HG03521 (cell line): ENCODE measurements at regions not wholly inside any gene's neighbourhood (a gene's known extent, or its start where the extent isn't known, plus 50 kb on each side); places are given as distances from the start of the nearest gene placed in this dataset.
A peak's percentile ranks its signal among the peaks of the same experiment; 100 is the strongest.
"Not testable (repeated sequence)": the region's sequence is repeated elsewhere in the genome, so short reads cannot be mapped to it uniquely, and the experiment has no call there.

Source experiments
- ATAC-seq: cut with Tn5 transposase; IDR thresholded peaks from one replicate; pipeline ENCODE4 v1.9.1; 2021; ENCODE audit warnings: mild to moderate bottlenecking, moderate library complexity; ENCODE audit not compliant: unreplicated experiment

DNA sequence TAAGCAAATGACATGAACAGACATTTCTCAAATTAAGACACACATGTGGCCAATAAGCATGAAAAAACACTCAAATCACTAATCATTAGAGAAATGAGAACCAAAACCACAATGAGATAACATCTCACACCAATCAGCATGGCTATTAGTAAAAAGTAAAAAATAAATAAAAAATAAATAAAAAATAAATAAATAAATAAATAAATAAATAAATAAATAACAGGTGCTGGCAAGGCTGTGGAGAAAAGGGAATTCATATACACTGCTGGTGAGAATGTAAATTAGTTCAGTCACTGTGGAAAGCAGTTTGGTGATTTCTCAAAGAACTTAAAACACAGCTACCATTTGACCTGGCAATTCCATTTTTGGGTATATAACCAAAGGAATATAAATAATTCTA lies 167.1 kb upstream of the CNKSR2 start:
- ATAC-seq, result no peak

- ATAC-seq, result not testable (repeated sequence)
Observed at GRCh38 chrX:21219208-21219607, 155.0 kb upstream of the CNKSR2 start.

GRCh38 chrX:21225643-21226042 lies 148.6 kb upstream of the CNKSR2 start:
- no peak for ATAC-seq

DNA sequence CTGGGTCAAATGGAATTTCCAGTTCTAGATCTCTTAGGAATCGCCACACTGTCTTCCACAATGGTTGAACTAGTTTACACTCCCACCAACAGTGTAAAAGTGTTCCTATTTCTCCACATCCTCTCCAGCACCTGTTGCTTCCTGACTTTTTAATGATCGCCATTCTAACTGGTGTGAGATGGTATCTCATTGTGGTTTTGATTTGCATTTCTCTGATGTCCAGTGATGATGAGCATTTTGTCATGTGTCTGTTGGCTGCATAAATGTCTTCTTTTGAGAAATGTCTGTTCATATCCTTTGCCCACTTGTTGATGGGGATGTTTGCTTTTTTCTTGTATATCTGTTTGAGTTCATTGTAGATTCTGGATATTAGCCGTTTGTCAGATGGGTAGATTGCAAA lies 145.2 kb upstream of the CNKSR2 start:
- not testable (repeated sequence) for ATAC-seq

DNA sequence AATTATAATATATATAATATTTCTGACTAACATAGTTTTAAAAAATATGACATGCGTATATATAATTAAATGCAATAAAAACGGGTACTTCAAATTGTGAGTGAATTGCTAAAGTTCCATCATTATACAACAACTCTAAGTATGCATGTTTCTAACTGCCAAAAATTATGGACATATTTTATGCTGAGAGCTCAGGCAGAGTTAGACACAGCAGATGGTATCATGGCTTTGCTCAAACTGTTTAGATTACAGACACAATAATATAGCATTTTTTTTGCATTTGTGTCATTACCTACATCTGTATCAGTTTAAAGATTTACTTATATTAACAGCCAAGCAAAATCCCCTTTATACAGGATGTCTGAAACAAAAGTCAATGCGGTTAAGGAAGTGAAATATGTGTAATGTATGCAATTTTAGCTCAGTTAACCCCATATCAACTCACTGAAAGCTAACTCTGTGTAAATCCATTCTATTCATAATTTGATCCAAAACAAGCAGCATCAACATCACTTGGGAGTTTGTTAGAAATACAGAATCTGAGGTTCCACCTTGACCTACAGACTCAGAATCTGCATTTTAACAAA lies 119.1 kb upstream of the CNKSR2 start:
- ATAC-seq, result peak; percentile 72

DNA sequence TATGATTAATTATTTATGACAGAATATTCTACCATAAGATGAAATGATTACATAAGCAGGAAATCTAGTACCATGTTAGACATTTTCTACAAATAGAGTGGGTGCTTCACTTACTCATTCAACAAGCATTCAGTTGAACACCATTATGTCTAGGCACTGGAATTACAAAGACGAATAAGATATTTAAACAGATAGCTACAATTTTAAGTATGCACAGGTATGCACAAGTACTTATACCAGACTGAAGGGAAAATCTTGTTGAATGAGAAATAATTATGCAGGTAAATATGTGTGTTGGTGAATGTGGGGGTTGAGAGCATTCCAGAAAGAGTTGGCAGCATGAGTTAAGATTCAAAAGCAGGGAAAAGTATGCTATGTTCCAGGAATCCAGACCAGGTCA lies 107.3 kb upstream of the CNKSR2 start:
- ATAC-seq, result no peak

GRCh38 chrX:21276736-21277433 lies 97.3 kb upstream of the CNKSR2 start:
- ATAC-seq, result no peak

DNA sequence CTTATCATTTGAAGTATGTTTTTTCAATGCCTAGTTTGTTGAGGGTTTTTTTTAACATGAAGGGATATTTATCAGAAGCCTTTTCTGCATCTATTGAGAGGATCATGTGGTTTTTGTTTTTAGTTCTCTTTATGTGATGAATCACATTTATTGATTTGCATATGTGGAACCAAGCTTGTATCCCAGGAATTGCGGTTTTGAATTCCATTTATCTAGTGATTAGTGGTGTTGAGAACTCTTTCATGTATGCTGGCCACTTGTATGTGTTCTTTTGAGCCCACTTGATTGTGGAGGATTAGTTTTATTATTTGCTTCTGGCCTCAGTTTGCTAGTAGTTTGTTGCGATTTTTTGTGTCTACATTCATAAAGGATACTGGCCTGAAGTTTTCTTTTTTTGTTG lies 85.0 kb upstream of the CNKSR2 start:
- ATAC-seq, result no peak

- ATAC-seq, result no peak
Observed at GRCh38 chrX:21295246-21295820, 78.9 kb upstream of the CNKSR2 start.

- no peak for ATAC-seq
Observed at GRCh38 chrX:21305799-21306336, 68.3 kb upstream of the CNKSR2 start.

GRCh38 chrX:21319323-21319722 lies 54.9 kb upstream of the CNKSR2 start:
- ATAC-seq, result no peak
